H9 (cell line): ENCODE measurements at regions not wholly inside any gene's neighbourhood (a gene's known extent, or its start where the extent isn't known, plus 50 kb on each side); places are given as distances from the start of the nearest gene placed in this dataset.

Experiments
- DNase-seq: peaks from one replicate; pipeline ENCODE4 v3.0.0-alpha.2; 2017
- H2AFZ ChIP-seq: one replicate; pipeline ENCODE4 v1.6.1; 2013; ENCODE audit warnings: mild to moderate bottlenecking, low read length, control low read depth, moderate library complexity
- H2AK5ac ChIP-seq: 2 replicates; pipeline ENCODE4 v1.6.1; 2013; ENCODE audit warnings: low read length, control low read depth, mixed read lengths; ENCODE audit not compliant: insufficient read length
- H2BK120ac ChIP-seq: one replicate; pipeline ENCODE4 v1.6.1; 2013; ENCODE audit warnings: low read depth, mild to moderate bottlenecking, low read length, control low read depth, inconsistent platforms; ENCODE audit not compliant: poor library complexity, severe bottlenecking
- H2BK12ac ChIP-seq: 2 replicates; pipeline ENCODE4 v1.6.1; 2013; ENCODE audit warnings: low read length, control low read depth, mixed read lengths, low read depth; ENCODE audit not compliant: insufficient read length
- H2BK15ac ChIP-seq: 2 replicates; pipeline ENCODE4 v1.6.1; 2013; ENCODE audit warnings: low read depth, low read length, control low read depth
- H2BK20ac ChIP-seq: one replicate; pipeline ENCODE4 v1.6.1; 2013; ENCODE audit warnings: low read depth, mild to moderate bottlenecking, low read length, control low read depth, inconsistent platforms; ENCODE audit not compliant: poor library complexity, severe bottlenecking
- H2BK5ac ChIP-seq: 2 replicates; pipeline ENCODE4 v1.6.1; 2013; ENCODE audit warnings: low read length, control low read depth, mixed read lengths; ENCODE audit not compliant: insufficient read length
- H3K14ac ChIP-seq: 2 replicates; pipeline ENCODE4 v1.6.1; 2013; ENCODE audit warnings: low read length, control low read depth; ENCODE audit not compliant: insufficient read depth
- H3K18ac ChIP-seq: 2 replicates; pipeline ENCODE4 v1.6.1; 2013; ENCODE audit warnings: low read depth, mild to moderate bottlenecking, mixed read lengths, low read length, control low read depth; ENCODE audit not compliant: insufficient read length
- H3K23ac ChIP-seq: 2 replicates; pipeline ENCODE4 v1.6.1; 2013; ENCODE audit warnings: low read length, control low read depth, mixed read lengths, low read depth; ENCODE audit not compliant: insufficient read length
- H3K23me2 ChIP-seq: 2 replicates; pipeline ENCODE4 v1.6.1; 2013; ENCODE audit warnings: low read depth, mild to moderate bottlenecking, mixed read lengths, low read length, control low read depth; ENCODE audit not compliant: insufficient read length, poor library complexity, severe bottlenecking
- H3K27ac ChIP-seq: 2 replicates; pipeline ENCODE4 v1.5.1; 2013; ENCODE audit warnings: low read length, control low read depth, mixed read lengths, low read depth; ENCODE audit not compliant: insufficient read length
- H3K27me3 ChIP-seq: 2 replicates; pipeline ENCODE4 v1.6.1; 2013; ENCODE audit warnings: low read length, control low read depth, inconsistent platforms; ENCODE audit not compliant: insufficient read depth
- H3K4ac ChIP-seq: 2 replicates; pipeline ENCODE4 v1.6.1; 2013; ENCODE audit warnings: low read depth, mild to moderate bottlenecking, control low read depth, inconsistent platforms, low read length, moderate library complexity
- H3K4me1 ChIP-seq: 2 replicates; pipeline ENCODE4 v1.6.1; 2013; ENCODE audit warnings: low read length, control low read depth, inconsistent platforms; ENCODE audit not compliant: insufficient read depth
- H3K4me2 ChIP-seq: 2 replicates; pipeline ENCODE4 v1.6.1; 2013; ENCODE audit warnings: low read length, control low read depth, mixed read lengths; ENCODE audit not compliant: insufficient read length, insufficient read depth
- H3K56ac ChIP-seq: 2 replicates; pipeline ENCODE4 v1.6.1; 2013; ENCODE audit warnings: low read depth, mild to moderate bottlenecking, mixed read lengths, low read length, control low read depth; ENCODE audit not compliant: insufficient read length
- H3K79me1 ChIP-seq: 2 replicates; pipeline ENCODE4 v1.6.1; 2013; ENCODE audit warnings: low read depth, mild to moderate bottlenecking, moderate library complexity, low read length, control low read depth, inconsistent platforms; ENCODE audit not compliant: insufficient read depth, poor library complexity, severe bottlenecking
- H3K79me2 ChIP-seq: 2 replicates; pipeline ENCODE4 v1.6.1; 2013; ENCODE audit warnings: low read length, control low read depth, inconsistent platforms; ENCODE audit not compliant: insufficient read depth
- H3K9ac ChIP-seq: 2 replicates; pipeline ENCODE4 v1.6.1; 2013; ENCODE audit warnings: low read length, control low read depth, mixed read lengths; ENCODE audit not compliant: insufficient read length; ENCODE audit errors: extremely low read depth
- H3K9me3 ChIP-seq: one replicate; pipeline ENCODE4 v1.6.1; 2013; ENCODE audit warnings: low read depth, low read length, inconsistent platforms; ENCODE audit not compliant: control insufficient read depth
- H3T11ph ChIP-seq: one replicate; pipeline ENCODE4 v1.6.1; 2013; ENCODE audit warnings: mild to moderate bottlenecking, low read length, control low read depth, inconsistent platforms
- H4K20me1 ChIP-seq: one replicate; pipeline ENCODE4 v1.6.1; 2013; ENCODE audit not compliant: control insufficient read depth, insufficient read length, insufficient read depth
- H4K5ac ChIP-seq: 2 replicates; pipeline ENCODE4 v1.6.1; 2013; ENCODE audit warnings: low read depth, mild to moderate bottlenecking, mixed read lengths, low read length, control low read depth; ENCODE audit not compliant: insufficient read length
- H4K8ac ChIP-seq: replicated peaks from 2 replicates; pipeline ENCODE4 v1.6.1; 2013; ENCODE audit warnings: low read length, control low read depth, mixed read lengths, low read depth; ENCODE audit not compliant: insufficient read length
- H4K91ac ChIP-seq: 2 replicates; pipeline ENCODE4 v1.6.1; 2013; ENCODE audit warnings: low read depth, mild to moderate bottlenecking, moderate library complexity, mixed read lengths, low read length, control low read depth; ENCODE audit not compliant: insufficient read length
- H3K27ac Mint-ChIP-seq, 3 experiments: 2 replicates in 2 of 3; 3 replicates in 1 of 3; pipeline ENCODE4 v1.8.0; 2020 to 2021; ENCODE audit warnings: mixed read lengths in 3 of 3, mild to moderate bottlenecking in 1 of 3, moderate library complexity in 1 of 3
- H3K27me3 Mint-ChIP-seq: 2 replicates; pipeline ENCODE4 v1.8.0; 2021; ENCODE audit warnings: low read depth, mild to moderate bottlenecking, moderate library complexity, mixed read lengths
- H3K36me3 Mint-ChIP-seq, 3 experiments: 2 replicates in 2 of 3; 3 replicates in 1 of 3; pipeline ENCODE4 v1.8.0; 2020 to 2021; ENCODE audit warnings: low read depth in 3 of 3, mixed read lengths in 3 of 3; ENCODE audit not compliant: insufficient read depth in 1 of 3
- H3K4me1 Mint-ChIP-seq, 2 experiments: 2 replicates each; pipeline ENCODE4 v1.8.0; 2020; ENCODE audit warnings: mixed read lengths in 2 of 2
- H3K4me3 Mint-ChIP-seq, 2 experiments: 2 replicates in 1 of 2; 3 replicates in 1 of 2; pipeline ENCODE4 v1.8.0; 2020 to 2021; ENCODE audit warnings: mild to moderate bottlenecking in 2 of 2, mixed read lengths in 2 of 2, moderate library complexity in 1 of 2
- H3K9me3 Mint-ChIP-seq, 2 experiments: 2 replicates in 1 of 2; 3 replicates in 1 of 2; pipeline ENCODE4 v1.8.0; 2020; ENCODE audit warnings: mild to moderate bottlenecking in 2 of 2, mixed read lengths in 2 of 2, moderate library complexity in 1 of 2
- WGBS: extraction: QIAGEN DNeasy Blood & Tissue Kit; methylation state at CpG from one replicate; pipeline ENCODE4 v1.1.7; 2013; ENCODE audit warnings: missing lambda C conversion rate, low lambda C conversion rate, mixed read lengths; ENCODE audit not compliant: insufficient read length; ENCODE audit errors: extremely low coverage; 5-methylcytosine and 5-hydroxymethylcytosine counted together
- TF ChIP-seq, protein P1 (sequence below): fragments of 200-600 bp; sonication (generic); conservative IDR thresholded peaks from 3 replicates; pipeline ENCODE4 v1.8.0; 2021; ENCODE audit warnings: antibody characterized with exemption, mild to moderate bottlenecking

DNA sequence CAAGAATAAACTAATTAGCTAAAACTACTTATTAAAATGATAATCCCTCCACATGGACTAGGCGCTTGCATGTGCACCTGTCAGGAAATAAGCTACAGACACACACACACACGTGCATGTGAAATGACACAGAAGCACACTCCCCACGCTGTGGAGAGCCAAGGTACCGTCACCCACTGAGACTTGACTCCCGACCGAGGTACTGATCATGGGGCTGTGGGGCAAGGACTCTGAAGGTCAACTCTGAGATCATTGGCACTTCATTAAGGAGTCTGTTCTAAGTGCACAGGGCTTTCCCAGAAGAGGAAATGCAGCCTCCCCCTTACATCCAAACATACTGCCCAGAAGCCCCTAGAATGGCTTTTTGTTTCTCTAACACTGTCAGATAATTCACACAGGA, 264.4 kb upstream of the WWC1 start:
- TF ChIP-seq, protein P1, sequence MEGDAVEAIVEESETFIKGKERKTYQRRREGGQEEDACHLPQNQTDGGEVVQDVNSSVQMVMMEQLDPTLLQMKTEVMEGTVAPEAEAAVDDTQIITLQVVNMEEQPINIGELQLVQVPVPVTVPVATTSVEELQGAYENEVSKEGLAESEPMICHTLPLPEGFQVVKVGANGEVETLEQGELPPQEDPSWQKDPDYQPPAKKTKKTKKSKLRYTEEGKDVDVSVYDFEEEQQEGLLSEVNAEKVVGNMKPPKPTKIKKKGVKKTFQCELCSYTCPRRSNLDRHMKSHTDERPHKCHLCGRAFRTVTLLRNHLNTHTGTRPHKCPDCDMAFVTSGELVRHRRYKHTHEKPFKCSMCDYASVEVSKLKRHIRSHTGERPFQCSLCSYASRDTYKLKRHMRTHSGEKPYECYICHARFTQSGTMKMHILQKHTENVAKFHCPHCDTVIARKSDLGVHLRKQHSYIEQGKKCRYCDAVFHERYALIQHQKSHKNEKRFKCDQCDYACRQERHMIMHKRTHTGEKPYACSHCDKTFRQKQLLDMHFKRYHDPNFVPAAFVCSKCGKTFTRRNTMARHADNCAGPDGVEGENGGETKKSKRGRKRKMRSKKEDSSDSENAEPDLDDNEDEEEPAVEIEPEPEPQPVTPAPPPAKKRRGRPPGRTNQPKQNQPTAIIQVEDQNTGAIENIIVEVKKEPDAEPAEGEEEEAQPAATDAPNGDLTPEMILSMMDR: no peak
- Histone ChIP-seq H3K18ac (no peak overlapping the region), H4K8ac (no peak overlapping the region), H3K4ac (no peak overlapping the region), H3K56ac (no peak overlapping the region), H2BK120ac (no peak overlapping the region), H3K14ac (no peak overlapping the region), H3K23me2 (no peaks in the 10 kb centered on the region), H3K79me1 (no peaks in the 10 kb centered on the region), H2BK12ac (no peak overlapping the region), H2BK20ac (no peak overlapping the region), H4K20me1 (no peaks in the 10 kb centered on the region), H3K27ac (no peak overlapping the region), H2AK5ac (no peak overlapping the region), H4K91ac (no peak overlapping the region), H3K4me1 (no peaks in the 10 kb centered on the region), H2AFZ (no peak overlapping the region), H2BK15ac (no peak overlapping the region), H2BK5ac (no peak overlapping the region), H3T11ph (no peak overlapping the region), H4K5ac (no peak overlapping the region), H3K4me2 (no peak overlapping the region), H3K9me3 (no peaks in the 10 kb centered on the region), H3K23ac (no peak overlapping the region), H3K27me3 (no peaks in the 10 kb centered on the region), H3K9ac (no peak overlapping the region), H3K79me2 (no peaks in the 10 kb centered on the region)
- no peaks in the 10 kb centered on the region for H3K27me3 Mint-ChIP-seq
- H3K9me3 Mint-ChIP-seq: no peaks in the 10 kb centered on the region
- no peaks in the 10 kb centered on the region for H3K36me3 Mint-ChIP-seq
- H3K4me3 Mint-ChIP-seq: no peak overlapping the region; a peak in 1 of 5 replicates
- H3K27ac Mint-ChIP-seq: no peak overlapping the region
- H3K4me1 Mint-ChIP-seq: peaks cover 3 to 6% of the 10 kb centered on the region in 2 experiments; a peak in 2 of 4 replicates
- no CpG with 5 or more reads among the region's 6 CpGs for WGBS
- DNase-seq: no peak
